Glomerular visceral epithelial cell (primary cell): ENCODE measurements at regions not wholly inside any gene's neighbourhood (a gene's known extent, or its start where the extent isn't known, plus 50 kb on each side); places are given as distances from the start of the nearest gene placed in this dataset.

Experiments used
- DNase-seq: peaks from one replicate; pipeline ENCODE4 v3.0.0-alpha.2; 2016; ENCODE audit errors: extremely low spot score

DNA sequence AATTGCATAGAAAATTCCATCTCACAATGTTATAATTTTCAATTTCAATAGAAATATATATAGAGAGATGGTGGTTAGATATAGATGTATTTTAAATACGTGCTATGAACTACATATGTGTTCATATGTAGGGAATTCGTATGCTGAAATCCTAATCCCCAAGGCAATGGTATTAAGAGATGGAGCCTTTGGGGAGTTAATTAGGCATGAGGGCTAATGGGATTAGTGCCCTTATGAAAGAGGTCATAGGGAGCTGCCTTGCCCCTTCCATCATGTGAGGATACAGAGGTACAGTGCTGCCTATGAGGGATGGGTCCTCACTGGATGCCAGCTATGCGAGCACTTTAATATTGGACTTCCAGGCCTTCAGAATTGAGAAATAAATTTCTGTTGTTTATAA is 79.6 kb upstream of the CCDC54 start:
- no peak for DNase-seq

DNA sequence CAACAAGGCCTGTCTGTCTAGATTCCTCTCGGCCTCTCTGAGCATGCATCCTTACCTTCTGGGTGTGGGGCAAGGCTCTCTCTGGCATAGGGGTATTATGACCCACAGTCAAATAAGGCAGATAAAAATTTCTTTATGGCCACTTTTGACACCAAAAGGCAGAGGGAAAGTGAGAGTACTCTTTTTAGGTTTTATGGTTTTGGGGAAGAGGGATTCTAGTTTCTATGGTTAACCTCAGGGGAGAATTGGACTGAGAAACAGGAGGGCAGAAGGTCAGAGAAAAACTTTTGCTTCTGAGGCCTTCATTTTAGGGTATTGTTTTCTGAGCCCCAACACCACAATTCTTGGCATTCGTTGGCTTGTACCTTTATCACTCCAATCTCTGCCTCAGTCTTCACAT is 70.0 kb upstream of the CCDC54 start:
- DNase-seq, result no peak

DNA sequence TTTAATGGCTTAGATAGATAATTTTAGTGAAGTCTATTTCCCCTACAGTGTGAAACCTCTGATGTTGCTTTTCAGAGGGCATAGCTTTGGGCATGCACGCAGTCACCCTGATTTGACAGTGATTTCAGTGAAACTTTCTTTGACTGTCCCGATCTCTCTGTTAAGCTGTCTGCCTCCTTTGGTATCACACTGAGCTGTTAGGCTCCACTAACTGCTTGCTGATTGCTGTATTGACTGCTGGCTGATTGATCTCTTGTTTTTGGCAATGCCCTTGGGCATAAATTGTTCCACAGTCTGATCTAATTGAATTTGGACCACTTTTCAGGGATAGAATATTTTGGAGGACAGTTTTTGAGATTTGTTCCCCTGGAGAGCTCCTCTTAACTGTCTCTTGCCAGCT is 68.5 kb upstream of the CCDC54 start:
- no peak for DNase-seq

GRCh38 chr3:107309312-107309711 is 67.9 kb upstream of the CCDC54 start:
- DNase-seq, result no peak

- DNase-seq, result no peak
Measured at GRCh38 chr3:107313711-107314110, 63.5 kb upstream of the CCDC54 start.

DNA sequence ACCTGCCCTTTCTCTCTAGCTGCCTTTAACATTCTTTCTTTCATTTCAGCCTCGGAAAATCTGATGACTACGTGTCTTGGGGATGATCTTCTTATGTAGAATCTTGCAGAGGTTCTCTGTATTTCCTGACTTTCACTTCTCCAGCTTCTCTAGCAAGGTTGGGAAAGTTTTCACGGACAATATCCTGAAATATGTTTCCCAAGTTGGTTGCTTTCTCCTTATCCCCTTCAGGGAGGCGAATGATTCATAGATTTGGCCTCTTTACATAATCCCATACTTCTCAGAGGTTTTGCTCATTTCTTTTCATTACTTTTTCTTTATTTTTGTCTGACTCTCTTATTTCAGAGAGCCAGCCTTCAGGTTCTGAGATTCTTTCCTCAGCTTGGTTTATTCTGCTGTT is 62.1 kb upstream of the CCDC54 start:
- DNase-seq, result no peak

DNA sequence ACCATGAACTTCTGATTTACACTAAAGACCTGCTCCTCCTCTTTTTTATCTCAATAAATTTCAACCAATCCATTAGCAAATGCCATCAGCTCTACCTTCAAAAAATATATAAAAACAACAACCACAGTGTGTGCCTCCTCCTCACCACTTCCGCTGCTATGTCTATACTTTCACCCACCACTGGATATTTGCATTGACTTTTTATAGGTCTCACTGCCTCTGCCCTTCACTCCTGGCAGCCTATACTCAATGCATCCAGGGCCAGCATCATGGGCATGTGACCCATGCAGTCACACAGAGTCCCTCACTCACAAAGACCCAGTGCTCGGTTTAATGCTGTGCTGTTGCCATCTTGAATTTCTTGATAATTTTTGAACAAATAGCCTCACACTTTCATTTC is 53.5 kb upstream of the CCDC54 start:
- DNase-seq, result no peak

DNA sequence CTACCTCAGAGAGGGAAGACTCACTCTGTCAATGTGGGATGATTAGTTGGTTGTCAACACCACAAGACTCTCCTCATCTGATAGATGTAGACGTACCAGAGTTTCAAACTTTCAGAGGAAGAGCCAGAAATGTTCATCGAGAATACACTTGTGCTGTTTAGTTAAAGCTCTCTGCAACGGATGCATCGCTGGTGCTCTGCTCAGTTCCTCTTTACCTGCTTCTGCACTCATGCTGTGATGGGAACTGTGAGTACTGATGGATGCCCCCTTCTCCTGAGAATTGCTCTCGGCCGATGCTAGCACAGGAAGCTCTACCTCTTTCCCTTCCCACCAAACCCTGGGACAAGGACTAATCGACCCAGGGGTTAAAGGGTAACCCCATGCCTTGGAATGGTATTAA is 51.8 kb upstream of the CCDC54 start:
- no peak for DNase-seq
